T-helper 2 cell (primary cell): ENCODE measurements at regions not wholly inside any gene's neighbourhood (a gene's known extent, or its start where the extent isn't known, plus 50 kb on each side); places are given as distances from the start of the nearest gene placed in this dataset.

Source experiments
- DNase-seq, 5 experiments: peaks; one replicate each; pipeline versions ENCODE4 v3.0.0 to v3.0.0-alpha.2; 2012 to 2022

DNA sequence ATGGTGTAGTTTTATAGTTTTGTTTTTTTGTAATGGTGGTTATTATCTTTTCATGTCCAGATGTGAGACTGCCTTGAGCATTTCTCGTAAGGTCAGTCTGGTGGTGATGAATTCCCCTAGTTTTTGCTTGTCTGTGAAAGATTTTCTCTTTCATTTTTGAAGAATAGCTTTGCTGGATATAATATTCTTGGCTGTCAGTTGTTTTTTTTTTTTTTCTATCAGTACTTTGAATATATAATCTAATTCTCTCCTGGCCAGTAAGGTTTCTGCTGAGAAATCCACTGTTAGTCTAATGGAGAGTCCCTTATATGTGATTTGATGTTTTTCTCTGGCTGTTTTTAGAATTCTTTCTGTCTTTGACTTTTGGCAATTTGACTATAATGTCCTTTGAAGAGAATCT, 106.9 kb downstream of the CARTPT start:
- no peak for DNase-seq

DNA sequence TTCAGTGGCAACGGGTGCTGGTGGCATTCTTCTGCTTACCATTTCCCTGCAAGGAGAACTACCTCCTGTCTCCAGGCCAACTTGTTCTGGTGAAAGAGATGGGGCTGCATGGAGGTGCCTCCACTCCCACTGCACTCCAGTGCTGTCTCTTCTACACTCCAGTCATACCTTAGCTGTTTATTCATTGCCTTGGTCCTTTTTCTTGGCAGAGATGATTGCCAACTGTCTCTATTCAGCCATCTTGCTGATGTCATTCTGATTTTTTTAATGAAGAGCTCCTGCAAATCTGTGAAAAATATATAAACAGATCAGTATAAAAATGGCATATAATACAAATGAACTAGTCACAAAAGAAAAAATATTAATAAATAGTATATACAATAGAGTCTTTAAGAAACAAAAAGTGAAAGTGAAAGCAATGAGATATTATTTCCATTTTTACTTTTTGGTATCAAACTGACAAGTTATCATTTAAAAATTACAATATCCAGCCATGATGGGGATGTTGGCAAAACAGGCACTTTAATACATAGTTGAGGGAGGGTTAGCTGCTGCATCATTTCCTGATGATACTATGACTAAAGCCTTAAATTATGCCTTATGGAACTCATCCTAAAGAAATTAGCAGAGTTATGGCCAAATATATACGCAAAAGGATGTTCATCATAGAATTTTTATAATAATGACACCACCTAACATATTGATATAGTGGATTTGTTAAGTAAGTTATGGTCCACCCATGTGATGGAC, 109.4 kb downstream of the CARTPT start:
- no peak for DNase-seq

DNA sequence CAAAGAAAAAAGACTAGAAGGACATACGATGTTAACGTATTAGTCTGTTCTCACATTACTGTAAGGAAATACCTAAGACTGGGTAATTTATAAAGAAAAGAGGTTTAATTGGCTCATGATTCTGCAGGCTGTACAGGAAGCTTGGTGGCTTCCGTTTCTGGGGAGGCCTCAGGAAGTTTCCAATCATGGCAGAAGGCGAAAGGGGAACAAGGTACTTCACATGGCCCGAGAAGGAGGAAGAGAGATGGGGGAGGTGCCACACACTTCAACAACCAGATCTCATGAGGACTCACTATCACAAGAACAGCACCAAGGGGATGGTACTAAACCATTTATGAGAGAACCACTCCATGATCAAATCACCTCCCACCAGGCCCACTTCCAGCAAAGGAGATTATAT, 110.1 kb downstream of the CARTPT start:
- no peak for DNase-seq

DNA sequence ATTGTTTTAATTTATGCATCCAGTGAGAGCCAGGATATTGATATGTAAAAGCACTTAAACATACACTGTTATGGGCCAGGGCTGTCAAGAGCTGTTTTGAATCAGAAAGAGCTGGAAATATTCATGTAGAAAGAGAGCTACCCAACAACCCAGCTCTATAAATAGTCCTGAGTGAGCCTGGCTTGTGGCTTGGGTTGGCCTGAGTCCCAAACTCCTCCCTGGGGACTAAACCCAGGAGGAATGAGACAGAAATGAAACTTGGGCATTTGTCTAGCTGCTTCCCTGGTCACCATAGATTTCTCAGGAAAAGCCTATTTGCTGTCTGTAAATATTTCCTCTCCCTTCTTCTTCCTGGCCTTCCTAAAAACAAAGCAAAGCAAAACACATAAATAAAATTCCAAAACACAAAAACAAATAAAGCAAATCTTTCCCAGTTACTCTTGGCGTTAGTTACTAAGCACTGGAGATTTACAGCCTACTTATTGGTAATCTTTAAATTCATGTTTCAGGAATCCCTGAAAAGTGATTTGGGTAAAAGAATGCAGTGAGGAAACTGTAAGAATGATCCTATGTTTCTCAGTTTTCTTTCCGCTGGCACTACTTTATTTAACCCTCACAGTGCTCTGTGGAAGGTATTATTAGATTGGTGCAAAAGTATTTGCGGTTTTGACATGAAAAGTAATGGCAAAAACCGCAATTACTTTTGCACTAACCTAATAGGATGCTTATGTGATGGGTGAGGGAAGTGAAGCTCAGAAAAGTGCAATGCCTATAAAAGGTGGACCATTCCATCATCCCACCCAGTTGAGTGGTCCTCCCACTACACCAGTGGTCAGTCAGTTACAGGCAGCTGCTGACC, 111.8 kb downstream of the CARTPT start:
- no peak for DNase-seq

DNA sequence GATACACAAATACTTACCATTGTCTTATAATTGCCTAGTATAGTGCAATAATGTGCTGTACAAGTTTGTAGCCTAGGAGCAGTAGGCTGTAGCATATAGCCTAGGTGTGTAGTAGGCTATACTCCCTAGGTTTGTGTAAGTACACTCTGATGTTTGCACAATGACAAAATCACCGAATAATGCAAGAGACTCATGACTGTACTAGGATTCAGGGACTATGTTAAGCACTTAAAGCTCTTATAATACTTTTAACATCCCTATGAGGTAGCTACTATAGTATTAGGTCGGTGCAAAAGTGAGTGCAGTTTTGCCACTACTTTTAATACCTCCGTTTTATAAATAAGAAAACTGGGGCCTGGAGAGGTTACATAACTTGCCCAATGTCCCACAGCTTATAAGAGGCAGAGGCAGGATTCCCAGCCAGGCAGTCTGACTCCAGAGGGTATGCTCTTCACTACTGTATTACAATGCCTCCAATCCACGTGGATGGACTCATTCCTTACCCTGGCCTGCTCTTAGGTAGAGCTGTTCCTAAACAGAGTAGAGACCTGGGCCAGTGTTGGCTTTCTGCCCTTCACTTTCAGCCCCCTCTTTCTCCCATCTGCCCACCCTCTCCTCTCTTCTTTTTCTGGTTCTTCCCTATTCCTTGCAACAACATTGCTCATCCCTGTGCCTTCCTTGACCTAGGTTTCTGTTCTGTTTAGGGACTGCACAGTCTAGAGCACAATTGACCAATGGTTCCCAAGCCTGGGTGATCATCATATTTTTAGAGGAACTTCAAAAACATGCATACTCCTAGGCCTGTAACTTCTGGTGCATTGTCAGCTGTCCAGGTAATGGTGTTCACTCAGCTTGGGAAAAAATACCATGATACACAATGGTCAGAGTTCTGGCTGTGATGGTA, 114.0 kb downstream of the CARTPT start:
- no peak for DNase-seq

DNA sequence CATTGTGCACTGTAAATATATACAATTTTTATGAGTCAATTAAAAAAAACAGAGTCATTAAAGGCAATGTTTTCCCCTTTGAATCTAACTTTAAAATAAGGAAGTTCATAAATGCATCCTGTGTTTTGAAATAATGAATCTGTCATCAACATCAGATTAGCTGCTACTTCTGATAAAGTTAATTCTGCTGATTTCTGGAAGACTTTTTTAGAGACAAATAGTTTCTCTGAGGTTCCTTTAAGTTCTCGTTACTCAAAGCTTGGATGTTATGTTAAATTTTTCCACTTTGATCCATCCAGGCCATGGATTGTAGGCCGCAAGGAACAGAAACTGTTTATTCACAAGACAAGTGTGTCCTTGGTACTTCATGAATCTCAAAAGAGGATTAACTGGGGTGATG, 115.5 kb downstream of the CARTPT start:
- no peak for DNase-seq

DNA sequence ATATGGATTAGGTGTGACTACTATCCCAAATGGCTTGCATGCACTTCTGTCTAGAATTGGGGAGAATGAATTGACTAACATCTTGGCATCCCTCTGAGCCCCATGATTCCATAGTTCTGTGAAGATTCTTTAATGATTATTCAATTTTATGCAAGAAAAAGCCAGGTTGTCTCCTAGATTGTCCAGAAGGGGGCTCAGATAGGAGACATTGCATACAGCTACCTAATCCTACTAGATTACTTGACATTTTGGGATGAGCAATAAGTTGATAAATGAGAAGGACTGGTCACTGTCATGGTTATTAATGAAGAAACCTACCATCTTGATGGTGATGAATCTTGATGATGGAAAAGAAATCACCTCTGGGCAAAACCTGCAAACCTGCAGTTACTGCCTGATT, 117.0 kb downstream of the CARTPT start:
- DNase-seq = no peak

DNA sequence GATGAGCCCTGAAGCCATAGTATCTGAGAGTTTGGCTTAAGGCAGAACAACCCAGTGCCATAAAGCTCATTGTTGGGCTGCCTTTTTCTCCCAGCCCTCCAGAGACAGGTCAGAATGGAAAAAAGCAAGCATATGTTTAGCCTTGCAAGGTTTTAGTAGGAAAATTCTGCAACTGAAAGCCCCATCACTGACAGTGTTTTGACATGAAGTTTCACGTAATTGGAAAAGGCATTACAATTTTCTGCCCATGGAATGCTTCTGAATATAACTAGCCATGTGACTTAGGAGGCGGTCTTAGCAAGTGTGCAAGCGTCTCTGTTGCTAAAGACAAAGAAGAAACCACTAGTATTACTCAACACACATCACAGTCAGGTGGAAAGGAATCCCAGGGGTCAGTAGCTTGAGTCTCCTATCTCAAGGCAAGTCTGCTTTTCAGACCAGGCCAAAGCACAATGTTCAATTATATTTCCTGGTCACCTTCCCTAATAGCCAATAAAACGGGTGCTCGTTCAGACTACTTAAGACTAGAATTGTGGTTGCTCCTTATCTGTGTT, 117.6 kb downstream of the CARTPT start:
- no peak for DNase-seq

DNA sequence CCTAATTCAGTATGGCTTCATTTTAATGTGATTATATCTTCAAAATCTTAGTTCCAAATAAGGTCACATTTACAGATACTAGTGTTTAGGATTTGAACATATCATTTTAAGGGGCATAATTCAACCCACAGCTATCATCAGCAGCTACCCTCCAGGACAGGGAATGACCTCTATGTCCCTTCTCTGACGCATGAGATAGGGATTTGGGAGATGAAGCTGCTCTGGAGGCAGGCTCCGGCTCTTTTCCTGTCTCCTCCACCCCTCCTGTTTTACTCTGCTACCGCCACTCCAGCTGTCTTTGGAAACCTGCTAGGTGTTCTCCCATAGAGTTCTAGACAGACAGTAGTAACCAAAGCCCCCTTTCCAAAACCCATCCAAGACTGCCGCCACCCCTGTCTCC, 119.2 kb downstream of the CARTPT start:
- no peak for DNase-seq

DNA sequence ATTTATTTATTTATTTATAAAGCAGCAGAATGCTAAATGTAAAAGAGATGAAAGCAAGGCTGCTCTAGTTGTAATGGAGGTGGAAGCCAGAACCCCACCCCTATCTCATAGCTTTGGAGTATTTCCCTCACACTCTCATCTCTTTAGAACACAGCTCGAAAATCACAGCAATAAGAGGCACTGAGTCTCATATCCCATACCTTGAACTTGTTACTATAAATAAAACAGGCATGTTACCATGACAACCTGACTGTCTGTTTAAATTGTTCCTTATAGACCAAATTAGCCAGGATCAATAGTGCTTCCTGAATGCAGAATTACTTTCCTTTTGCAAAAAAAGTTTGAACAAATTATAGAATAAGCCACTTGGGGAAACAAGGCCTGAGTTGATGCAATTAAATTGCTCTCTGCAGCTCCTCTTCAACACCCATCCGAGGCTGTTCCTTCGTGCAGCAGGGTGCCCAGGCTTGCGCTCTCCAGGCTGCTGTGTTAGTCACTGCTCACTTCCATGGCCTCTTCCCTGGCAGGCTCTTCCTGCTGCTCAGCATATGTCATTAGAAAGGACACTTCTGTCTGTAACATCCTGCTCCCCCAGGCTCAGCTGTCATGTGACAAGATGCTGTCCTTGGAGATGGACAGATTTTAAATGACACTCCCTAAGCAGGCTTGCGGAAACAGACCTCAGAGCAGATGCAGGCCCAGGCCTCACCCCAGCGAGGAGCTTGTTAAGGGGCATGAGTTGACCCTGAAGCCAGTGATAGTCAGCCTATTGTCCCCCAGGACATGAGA, 120.2 kb downstream of the CARTPT start:
- DNase-seq = no peak

DNA sequence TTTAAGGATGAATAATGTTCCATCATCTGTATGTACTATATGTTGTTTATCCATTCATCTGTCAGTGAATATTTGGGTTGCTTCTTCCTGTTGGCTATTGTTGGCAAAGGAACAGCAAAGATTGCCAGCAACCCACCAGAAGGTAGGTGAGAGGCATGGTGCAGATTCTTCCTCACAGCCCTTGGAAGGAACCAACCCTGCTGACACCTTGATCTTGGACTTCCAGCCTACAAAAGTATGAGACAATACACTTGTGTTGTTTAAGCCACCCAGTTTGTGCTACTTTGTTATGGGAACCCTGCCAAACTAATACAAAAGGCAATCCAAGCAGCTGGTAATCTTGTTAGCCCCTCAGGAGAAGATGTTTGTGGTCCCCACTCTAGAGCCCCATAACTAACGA, 122.0 kb downstream of the CARTPT start:
- DNase-seq = no peak

DNA sequence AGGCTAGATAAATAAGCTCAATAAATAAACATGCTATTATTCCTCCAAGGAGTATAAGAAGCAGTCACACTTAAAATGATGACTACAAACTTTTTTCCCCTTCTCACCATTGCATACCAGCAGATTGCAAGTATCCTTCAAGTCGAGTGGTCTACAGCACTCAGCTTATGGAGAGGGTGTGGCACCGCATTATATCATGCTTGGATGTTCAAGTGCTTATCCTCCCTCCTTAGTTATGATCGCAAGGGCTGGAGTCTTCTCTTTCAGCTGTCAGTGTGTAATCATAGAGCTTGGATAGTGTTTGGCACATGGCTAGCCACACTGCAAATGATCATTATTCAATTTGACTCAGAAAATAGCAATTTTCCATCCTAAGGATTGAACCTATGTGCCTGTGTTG, 124.0 kb downstream of the CARTPT start:
- no peak for DNase-seq

DNA sequence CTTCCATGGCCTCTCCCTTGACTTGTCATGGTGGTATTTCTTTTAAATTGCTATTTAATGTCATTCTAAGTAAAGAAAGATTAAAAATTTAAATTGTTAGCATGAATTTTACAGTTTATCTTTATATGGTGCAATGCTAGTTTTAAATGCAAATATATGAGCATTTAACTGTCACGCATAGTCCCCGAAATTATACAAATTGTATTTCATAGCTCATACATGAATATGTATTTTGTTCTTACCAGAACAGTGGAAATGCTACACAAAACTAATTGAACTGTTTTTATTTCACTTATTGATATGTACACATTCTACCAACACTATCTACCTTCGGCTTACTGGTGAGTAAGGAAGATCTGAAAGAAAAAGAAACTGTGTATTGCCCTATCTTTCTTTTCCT, 125.8 kb downstream of the CARTPT start:
- DNase-seq = no peak

DNA sequence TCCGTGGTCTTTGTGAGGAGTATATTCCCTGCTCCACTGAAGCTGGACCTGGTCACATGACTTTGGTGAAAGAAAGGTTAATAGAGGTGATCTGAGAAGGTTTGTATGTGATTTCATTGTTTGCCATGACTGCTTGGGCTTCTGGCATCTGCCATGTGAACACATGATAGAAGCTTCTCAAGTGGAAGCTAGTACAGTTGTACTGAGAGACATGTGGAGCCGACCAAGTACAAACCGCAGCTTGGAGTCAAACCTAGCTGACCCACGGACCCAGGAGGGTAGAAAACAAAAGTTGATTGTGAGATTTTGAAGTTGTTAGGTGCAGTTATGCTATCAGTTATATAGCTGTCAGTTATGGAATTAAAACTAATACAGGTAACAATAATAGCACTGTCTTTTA, 140.4 kb downstream of the CARTPT start:
- DNase-seq = no peak

DNA sequence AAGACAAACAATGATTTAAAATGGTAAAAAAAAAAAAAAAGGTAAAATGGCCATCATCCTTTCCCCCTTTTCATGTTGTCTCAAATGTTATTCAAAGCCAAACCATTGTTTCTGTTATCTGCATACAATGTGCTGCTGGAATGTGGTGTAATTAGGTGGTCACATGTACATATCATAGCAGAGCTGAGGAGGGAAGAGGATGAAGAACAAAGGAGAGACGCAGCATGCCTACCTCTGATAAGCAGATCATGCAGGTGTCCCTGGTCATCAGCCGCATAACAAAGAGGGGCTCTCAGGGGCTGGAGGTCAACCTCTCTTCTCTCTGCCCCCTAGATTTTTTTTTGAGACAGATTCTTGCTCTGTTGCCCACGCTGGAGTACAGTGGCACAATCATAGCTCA, 141.0 kb downstream of the CARTPT start:
- DNase-seq = no peak

DNA sequence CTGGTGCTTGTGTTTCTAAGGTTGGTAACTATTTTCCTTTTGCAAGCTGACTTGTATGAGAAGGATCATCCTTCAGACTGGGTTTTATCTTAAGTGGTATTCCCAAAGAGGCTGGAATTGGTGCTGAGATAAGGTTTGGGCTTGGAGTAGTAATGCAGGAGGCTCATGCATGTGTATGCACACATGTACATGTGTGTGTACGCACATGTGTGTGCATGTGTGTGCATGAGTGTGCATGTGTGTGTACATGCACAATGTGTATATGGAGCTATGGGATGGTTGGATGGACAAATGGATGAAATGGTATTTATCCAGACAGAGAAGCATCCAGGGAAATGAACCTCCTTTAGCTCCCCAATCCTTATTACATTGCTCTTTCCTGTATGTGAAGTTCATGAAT, 142.6 kb downstream of the CARTPT start:
- DNase-seq = no peak

DNA sequence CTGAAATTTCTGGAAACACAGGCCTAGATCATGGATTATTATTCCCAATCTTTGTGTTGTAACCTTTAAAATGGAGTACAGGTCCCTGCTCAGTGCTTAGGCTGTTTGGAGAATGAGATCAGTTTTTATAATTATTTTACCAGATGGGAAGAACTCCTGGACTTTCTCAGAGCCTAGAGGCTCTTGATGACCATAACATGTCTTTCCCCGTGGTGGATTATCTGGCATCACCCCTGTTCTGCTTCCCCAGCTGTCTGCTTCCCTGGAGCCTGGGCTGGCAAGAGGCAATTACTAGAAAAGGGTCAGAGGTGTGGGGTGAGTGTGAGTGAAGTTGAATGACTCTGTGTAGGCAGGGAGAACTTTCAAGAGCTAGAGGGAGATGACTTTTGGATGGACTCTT, 143.0 kb downstream of the CARTPT start:
- no peak for DNase-seq

DNA sequence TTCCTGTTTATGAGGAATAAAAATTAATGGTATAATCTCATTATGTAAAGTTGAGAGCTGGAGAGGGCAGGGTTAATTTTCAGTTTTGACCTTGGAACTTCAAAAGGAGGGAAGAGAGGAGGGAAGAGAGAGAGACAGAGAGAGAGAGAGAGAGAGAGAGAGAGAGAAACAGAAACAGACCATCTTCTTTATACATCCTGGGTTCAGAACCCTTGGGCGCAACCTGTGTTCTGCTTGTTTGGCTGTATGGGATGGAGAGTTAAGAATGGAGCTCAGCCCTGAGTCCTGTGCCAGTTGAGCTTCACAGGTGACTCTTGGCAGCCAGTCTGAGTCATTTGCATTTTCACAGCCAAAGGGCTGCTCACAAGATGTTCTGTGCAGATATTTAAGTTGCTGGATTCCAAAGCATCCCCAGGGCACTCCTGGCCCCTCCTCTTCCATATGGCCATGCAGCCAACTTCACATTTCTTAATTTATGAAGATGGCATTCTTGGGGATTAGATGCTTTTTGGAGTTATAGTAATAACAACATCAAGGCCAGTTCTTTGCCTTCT, 143.5 kb downstream of the CARTPT start:
- no peak for DNase-seq

DNA sequence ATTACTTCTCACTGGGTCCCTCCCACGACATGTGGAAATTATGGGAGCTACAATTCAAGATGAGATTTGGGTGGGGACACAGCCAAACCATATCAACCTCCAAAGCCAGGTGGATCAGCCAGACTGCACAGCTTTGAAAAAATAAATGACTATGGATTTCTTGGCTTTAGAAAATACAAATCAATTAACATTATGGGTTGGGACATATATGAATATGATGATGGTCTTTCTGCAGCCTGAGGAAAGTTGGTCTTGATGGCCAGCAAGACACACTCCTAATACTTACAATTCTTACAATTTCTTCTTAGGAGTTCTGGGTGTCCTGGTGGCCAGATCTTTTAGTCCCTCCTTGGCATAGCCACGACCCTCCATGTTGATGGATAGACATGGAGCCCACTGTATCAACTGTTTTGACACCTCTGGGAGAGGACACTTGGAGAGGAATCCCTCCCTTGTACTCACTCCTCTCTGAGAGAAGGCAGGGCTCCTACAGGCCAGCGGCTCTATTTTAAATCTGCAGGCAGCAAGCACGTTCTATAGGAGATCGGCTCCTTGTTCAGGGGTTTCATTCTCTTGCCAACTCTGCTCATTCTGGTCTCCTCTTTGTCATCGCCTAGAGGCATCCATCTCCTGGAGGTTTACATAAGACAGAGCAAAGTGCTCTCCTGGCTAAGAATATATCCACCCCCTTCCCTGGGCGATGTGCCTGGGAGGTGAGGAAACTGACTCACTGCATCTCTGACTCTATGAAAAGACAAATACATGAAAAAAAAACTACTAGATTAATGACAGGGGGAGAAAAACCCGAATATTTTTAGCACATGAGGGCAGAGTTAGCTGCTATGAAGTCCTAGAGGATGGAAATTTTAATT, 145.9 kb downstream of the CARTPT start:
- DNase-seq = no peak

DNA sequence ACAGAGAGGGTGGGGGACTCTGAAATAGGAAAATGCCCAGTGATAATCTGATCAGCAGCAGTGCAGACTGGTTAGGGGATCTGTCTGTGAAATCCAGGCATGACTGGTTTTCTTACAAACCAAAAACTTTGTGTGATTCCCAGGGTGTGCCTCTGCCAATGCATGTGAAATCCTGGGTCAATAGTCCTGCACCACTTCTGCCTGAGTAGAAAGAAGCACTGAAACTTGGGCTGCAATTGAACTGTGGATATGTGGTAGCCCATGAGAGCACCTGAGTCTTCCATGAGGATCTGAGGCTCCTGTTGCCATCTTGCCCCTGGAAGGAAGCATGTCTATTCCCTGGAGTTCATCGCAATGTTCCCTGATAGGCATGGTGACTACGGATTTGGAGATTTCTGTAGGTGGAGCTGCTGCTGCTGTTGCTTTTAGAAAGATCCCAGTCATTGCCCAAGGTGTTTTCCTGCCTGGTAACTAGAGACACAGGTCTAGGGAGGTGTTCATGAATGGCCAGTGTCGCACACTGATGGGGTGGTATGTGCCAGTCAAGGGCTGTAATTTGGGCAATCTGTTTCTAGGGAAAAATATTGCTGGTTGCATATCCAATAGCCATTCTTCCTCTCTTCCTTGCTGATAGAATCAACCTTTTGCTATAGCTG, 146.7 kb downstream of the CARTPT start:
- DNase-seq = no peak
